ENCODE measurements at regions not wholly inside any gene's neighbourhood (a gene's known extent, or its start where the extent isn't known, plus 50 kb on each side); places are given as distances from the start of the nearest gene placed in this dataset.

DNA sequence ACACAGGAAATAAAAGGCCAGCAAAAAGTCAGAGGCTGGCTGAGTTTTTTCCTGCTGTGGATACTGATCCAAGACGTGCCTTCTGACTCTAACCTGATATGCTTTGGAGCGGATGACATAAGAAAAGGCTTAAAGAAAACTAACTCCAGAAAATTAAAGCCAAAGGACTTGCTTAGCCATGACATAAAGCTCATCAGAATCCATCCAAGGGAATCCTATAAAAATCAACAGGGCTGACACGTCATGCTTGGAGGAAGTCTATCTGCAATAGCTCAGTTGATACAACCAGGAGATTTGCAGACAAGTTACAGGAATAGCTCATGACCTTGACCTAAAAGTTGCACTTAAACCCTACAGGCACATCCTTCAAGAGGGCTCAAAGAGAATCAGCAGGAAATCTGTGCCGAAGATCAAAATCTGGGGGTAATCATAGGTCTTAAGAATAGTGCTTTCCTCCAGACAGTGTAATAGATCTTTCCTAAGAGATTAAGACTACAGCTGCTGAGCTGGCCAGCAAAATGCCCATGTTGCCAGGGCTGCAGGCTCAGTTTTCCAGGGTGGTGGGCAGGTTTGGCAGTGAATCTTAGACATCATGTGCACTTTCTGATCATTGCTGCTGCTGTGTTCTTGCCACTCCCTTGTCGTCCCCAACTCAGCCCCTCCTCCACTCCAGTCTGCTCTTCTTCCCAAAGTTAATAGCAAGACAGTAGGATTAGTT is 111.5 kb upstream of the SVIL start:
- Histone ChIP-seq H3K27me3 (no peaks in the 10 kb centered on the region), H3K4me1 (no peaks in the 10 kb centered on the region), H3K4me3 (no peak overlapping the region), H3K36me3 (no peaks in the 10 kb centered on the region), H3K27ac (no peak overlapping the region), H3K9me3 (no peaks in the 10 kb centered on the region)
- 48% methylated on average over 5 of the region's 5 CpGs for WGBS
- no peak for TF ChIP-seq POLR2AphosphoS5 (IDR thresholded peaks at IDR 0.05)
- no peak for TF ChIP-seq POLR2A (IDR thresholded peaks at IDR 0.05)
- no peak for DNase-seq (ENCODE audit: low spot score in 2 of 2)

DNA sequence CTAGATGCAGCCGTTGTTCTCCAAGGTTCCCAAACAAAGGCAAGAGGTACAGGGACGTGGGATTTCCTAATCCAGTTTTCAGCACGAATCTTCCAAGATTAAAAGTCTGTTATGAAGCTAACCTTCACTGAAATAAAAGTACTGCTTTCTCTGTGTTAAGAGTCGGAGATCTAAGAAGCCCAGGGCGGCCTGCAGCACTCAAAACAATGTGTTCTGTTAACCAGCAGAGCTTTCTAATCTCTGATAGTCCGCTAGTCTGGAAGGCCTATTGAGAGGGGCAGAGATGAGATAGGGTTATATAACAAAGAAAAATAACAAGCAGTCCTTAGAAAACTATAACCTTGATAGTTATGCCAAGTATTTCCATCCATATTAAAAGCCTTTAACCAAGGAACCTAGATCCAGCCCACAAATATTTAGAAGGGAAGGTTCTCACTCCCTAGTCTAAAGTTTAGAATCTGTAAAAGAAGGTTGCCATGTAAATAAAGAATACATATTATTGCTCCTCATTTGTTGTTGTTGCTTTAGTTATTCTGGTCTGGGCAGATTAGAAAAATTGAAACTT is 106.3 kb upstream of the SVIL start:
- WGBS = 68% methylated on average over 6 of the region's 6 CpGs
- Histone ChIP-seq H3K36me3 (no peaks in the 10 kb centered on the region), H3K4me1 (peaks cover 14% of the 10 kb centered on the region), H3K27me3 (no peaks in the 10 kb centered on the region), H3K4me3 (no peak overlapping the region), H3K27ac (peak overlapping the region; percentile 43), H3K9me3 (no peaks in the 10 kb centered on the region)
- DNase-seq (ENCODE audit: low spot score in 2 of 2) = no peak
- no peak for TF ChIP-seq POLR2A (IDR thresholded peaks at IDR 0.05)
- TF ChIP-seq CTCF (IDR thresholded peaks at IDR 0.05) = no peak
- no peak for TF ChIP-seq POLR2AphosphoS5 (IDR thresholded peaks at IDR 0.05)
- TF ChIP-seq EP300 (IDR thresholded peaks at IDR 0.05) = no peak

- Histone ChIP-seq H3K9me3 (no peaks in the 10 kb centered on the region), H3K4me3 (no peak overlapping the region), H3K27ac (no peak overlapping the region), H3K27me3 (no peaks in the 10 kb centered on the region), H3K4me1 (peaks cover 32% of the 10 kb centered on the region), H3K36me3 (no peaks in the 10 kb centered on the region)
- DNase-seq (ENCODE audit: low spot score in 2 of 2) = no peak
- TF ChIP-seq POLR2A (IDR thresholded peaks at IDR 0.05) = no peak
- WGBS = 92% methylated on average over 11 of the region's 11 CpGs
Observed at GRCh38 chr10:29738341-29738740, 103.6 kb upstream of the SVIL start.

- Histone ChIP-seq H3K4me3 (peak overlapping the region; percentile 98), H3K27me3 (no peaks in the 10 kb centered on the region), H3K27ac (peak overlapping the region; percentile 100), H3K9me3 (no peaks in the 10 kb centered on the region), H3K36me3 (no peaks in the 10 kb centered on the region), H3K4me1 (peaks cover 42% of the 10 kb centered on the region)
- WGBS = 42% methylated on average over 17 of the region's 27 CpGs
- peak in 1 of 2 donors; percentile 75 for DNase-seq (ENCODE audit: low spot score in 2 of 2)
- no peak for TF ChIP-seq POLR2A (IDR thresholded peaks at IDR 0.05)
- TF ChIP-seq CTCF (IDR thresholded peaks at IDR 0.05) = no peak
- no peak for TF ChIP-seq EP300 (IDR thresholded peaks at IDR 0.05)
- no peak for TF ChIP-seq POLR2AphosphoS5 (IDR thresholded peaks at IDR 0.05)
Observed at GRCh38 chr10:29737074-29737593, 102.4 kb upstream of the SVIL start.

- 0% methylated on average over 5 of the region's 74 CpGs for WGBS
- peak in 1 of 2 donors; percentile 54 for TF ChIP-seq POLR2A (IDR thresholded peaks at IDR 0.05)
- no peak for TF ChIP-seq EP300 (IDR thresholded peaks at IDR 0.05)
- DNase-seq (ENCODE audit: low spot score in 2 of 2) = peak in 1 of 2 donors; percentile 79
- H3K27ac ChIP-seq = peak overlapping the region; percentile 100
- H3K4me1 ChIP-seq = peaks cover 49% of the 10 kb centered on the region
- H3K27me3 ChIP-seq = no peaks in the 10 kb centered on the region
- H3K36me3 ChIP-seq = no peaks in the 10 kb centered on the region
- no peaks in the 10 kb centered on the region for H3K9me3 ChIP-seq
- H3K4me3 ChIP-seq = peak overlapping the region; percentile 98
Observed at GRCh38 chr10:29736366-29737073, 101.7 kb upstream of the SVIL start.

- Histone ChIP-seq H3K4me1 (peaks cover 49% of the 10 kb centered on the region), H3K36me3 (no peaks in the 10 kb centered on the region), H3K27me3 (no peaks in the 10 kb centered on the region), H3K4me3 (peak overlapping the region; percentile 98), H3K9me3 (no peaks in the 10 kb centered on the region), H3K27ac (peak overlapping the region; percentile 100)
- 0% methylated on average over 27 of the region's 81 CpGs for WGBS
- TF ChIP-seq POLR2AphosphoS5 (IDR thresholded peaks at IDR 0.05) = peak; percentile 72 to 88 (median 82)
- TF ChIP-seq EP300 (IDR thresholded peaks at IDR 0.05) = no peak
- peak in 1 of 2 donors; percentile 32 for TF ChIP-seq POLR2A (IDR thresholded peaks at IDR 0.05)
- peak; percentile 66 to 95 for TF ChIP-seq CTCF (IDR thresholded peaks at IDR 0.05)
- peak; percentile 91 to 92 for DNase-seq (ENCODE audit: low spot score in 2 of 2)
Observed at GRCh38 chr10:29735628-29736365, 101.0 kb upstream of the SVIL start.
